ENCODE measurements at regions not wholly inside any gene's neighbourhood (a gene's known extent, or its start where the extent isn't known, plus 50 kb on each side); places are given as distances from the start of the nearest gene placed in this dataset.
A peak's percentile ranks its signal among the peaks of the same experiment; 100 is the strongest.

- Histone ChIP-seq H3K4me3 (ENCODE audit: insufficient read depth, low read depth, low read length) (no peak overlapping the region), H3K18ac (ENCODE audit: low read depth, low read length) (no peak overlapping the region), H4K91ac (ENCODE audit: insufficient read depth, low read depth, low read length) (no peak overlapping the region), H2AK5ac (ENCODE audit: low read depth, low read length) (no peak overlapping the region), H3K4me1 (ENCODE audit: control insufficient read depth, insufficient read depth, low read length) (no peaks in the 10 kb centered on the region), H2AK9ac (replicated peaks; ENCODE audit: low read depth, low read length, poor library complexity) (no peak overlapping the region), H3K27ac (ENCODE audit: insufficient read depth, low read length) (no peak overlapping the region), H3K23ac (ENCODE audit: low read depth, low read length) (no peak overlapping the region), H3K14ac (replicated peaks; ENCODE audit: low read depth, low read length) (no peak overlapping the region), H3K36me3 (ENCODE audit: control insufficient read depth, insufficient read depth, low read length) (no peaks in the 10 kb centered on the region), H2BK120ac (ENCODE audit: low read depth, low read length) (no peak overlapping the region), H3K9ac (ENCODE audit: low read depth, low read length) (no peak overlapping the region), H4K8ac (ENCODE audit: low read depth in 2 of 2, low read length in 2 of 2) (no peak overlapping the region), H2BK20ac (ENCODE audit: low read depth, low read length) (no peak overlapping the region), H3K56ac (ENCODE audit: extremely low read depth, insufficient read depth, low read length) (no peak overlapping the region), H3K79me1 (ENCODE audit: low read depth in 1 of 2, low read length in 2 of 2) (no peaks in the 10 kb centered on the region), H3K27me3 (ENCODE audit: control insufficient read depth, insufficient read depth, low read length) (peaks cover 2% of the 10 kb centered on the region), H4K5ac (ENCODE audit: low read depth, low read length) (no peak overlapping the region), H3K4ac (ENCODE audit: low read depth, low read length) (no peak overlapping the region), H3K9me3 (ENCODE audit: control insufficient read depth, insufficient read depth, low read length) (no peaks in the 10 kb centered on the region), H3K4me2 (ENCODE audit: low read depth, low read length) (no peak overlapping the region), H2AFZ (replicated peaks; ENCODE audit: low read length, poor library complexity) (peak overlapping the region; percentile 45), H3K9me1 (ENCODE audit: insufficient read depth, low read length) (no peaks in the 10 kb centered on the region), H2BK15ac (ENCODE audit: low read depth, low read length) (no peak overlapping the region), H4K20me1 (ENCODE audit: insufficient read depth, low read length) (no peaks in the 10 kb centered on the region), H2BK5ac (ENCODE audit: low read depth, low read length, poor library complexity, severe bottlenecking) (no peak overlapping the region)
- intact Hi-C loops (cut with micrococcal nuclease) (no loop called here), dilution Hi-C loops (cut with HindIII; ENCODE audit: low sequenced_read_pairs, unreplicated experiment) (no loop called here), in situ Hi-C loops (cut with MboI; ENCODE audit: low sequenced_read_pairs) (no loop called here)
- ChIA-PET POLR2A (ENCODE audit: unreplicated experiment) (no interaction called here), CTCF (no interaction called here)
- WGBS, 2 experiments (ENCODE audit: extremely low coverage in 2 of 2, insufficient read length in 1 of 2), result no CpG with 5 or more reads among the region's 4 CpGs
- DNase-seq, result no peak
- no peak for ATAC-seq (ENCODE audit: low read depth)
- BruUV-seq (replicated peaks), result no TSS peak
- TF ChIP-seq SMC3 (IDR thresholded peaks at IDR 0.05; ENCODE audit: low read depth, low read length) (no peak), MAFK (IDR thresholded peaks at IDR 0.05; ENCODE audit: low read depth, low read length) (no peak), ELK1 (IDR thresholded peaks at IDR 0.05; ENCODE audit: borderline replicate concordance, low read depth, low read length) (no peak)
Observed at GRCh38 chr9:2271426-2271825, 256.3 kb downstream of the SMARCA2 start.

Measured in IMR-90 (cell line).